HCT116 (cell line): ENCODE measurements at regions not wholly inside any gene's neighbourhood (a gene's known extent, or its start where the extent isn't known, plus 50 kb on each side); places are given as distances from the start of the nearest gene placed in this dataset.

ENCODE experiments used
- ATAC-seq: fragments of 200-7000 bp; cut with Tn5 transposase; 2 replicates; pipeline ENCODE4 v1.9.1; 2020; ENCODE audit warnings: mild to moderate bottlenecking, moderate library complexity
- BruUV-seq: library from RNA; stranded (reverse); fragments of 400-500 nt; replicated peaks from 2 replicates; lab custom pipeline; 2021; lab: Mats Ljungman, UMichigan
- CTCF ChIA-PET: fragments of 300-600 bp; sonication (Branson Sonifier 250); formaldehyde crosslinking; loops from one replicate; lab custom pipeline; 2021; ENCODE audit warnings: antibody characterized with exemption; lab: Charles Lee
- POLR2A ChIA-PET: fragments of 300-600, 350-600 bp; sonication (Branson Sonifier 250); formaldehyde crosslinking; loops from one replicate; lab custom pipeline; 2021; ENCODE audit warnings: antibody characterized with exemption; lab: Charles Lee
- RAD21 ChIA-PET, 2 experiments: fragments of 300-600 bp; sonication (Branson Sonifier 250); formaldehyde crosslinking; loops; one replicate each; lab custom pipeline; 2023; ENCODE audit warnings: low total read pairs in 2 of 2; ENCODE audit not compliant: uncharacterized antibody in 2 of 2, unreplicated experiment in 2 of 2, low non-redundant PET in 1 of 2; lab: Charles Lee
- DNase-seq: peaks from one replicate; pipeline ENCODE4 v3.0.0-alpha.2; 2010; ENCODE audit warnings: low read depth, low spot score
- H2AFZ ChIP-seq: fragments of 200-600 bp; shearing (Covaris generic), sonication (generic); 2 replicates; pipeline ENCODE4 v1.6.1; 2017; ENCODE audit warnings: low read depth, mixed run types, mixed read lengths, antibody characterized with exemption, low read length; ENCODE audit not compliant: poor library complexity, severe bottlenecking
- H3K27ac ChIP-seq: 2 replicates; pipeline ENCODE4 v1.5.1; 2012; ENCODE audit warnings: low read depth, low read length
- H3K27me3 ChIP-seq: fragments of 200-600 bp; sonication (generic); 2 replicates; pipeline ENCODE4 v1.6.1; 2016; ENCODE audit warnings: mixed run types, low read length, mixed read lengths; ENCODE audit not compliant: insufficient read depth
- H3K36me3 ChIP-seq, 2 experiments: fragments of 200-500 bp in 1 of 2; fragments of 200-600 bp in 1 of 2; sonication (Bioruptor generic) in 1 of 2; sonication (generic) in 1 of 2; 2 replicates each; pipeline versions ENCODE4 v1.5.1 to v1.6.1; 2014 to 2016; ENCODE audit warnings: low read length in 2 of 2, inconsistent platforms in 1 of 2, mixed read lengths in 1 of 2, mixed run types in 1 of 2; ENCODE audit not compliant: insufficient read depth in 2 of 2, control insufficient read depth in 1 of 2
- H3K4me1 ChIP-seq, 2 experiments: fragments of 200-600 bp in 1 of 2; sonication (generic) in 1 of 2; 2 replicates each; pipeline versions ENCODE4 v1.5.1 to v1.6.1; 2012 to 2017; ENCODE audit warnings: low read length in 2 of 2, inconsistent platforms in 1 of 2, mild to moderate bottlenecking in 1 of 2, mixed read lengths in 1 of 2, mixed run types in 1 of 2, moderate library complexity in 1 of 2; ENCODE audit not compliant: insufficient read depth in 2 of 2, control insufficient read depth in 1 of 2
- H3K4me2 ChIP-seq: fragments of 200-600 bp; sonication (generic); 2 replicates; pipeline ENCODE4 v1.6.1; 2017; ENCODE audit warnings: mixed run types, low read length, mixed read lengths
- H3K4me3 ChIP-seq, 2 experiments: fragments of 200-600 bp in 1 of 2; sonication (generic) in 1 of 2; replicated peaks in 1 of 2; 2 replicates each; pipeline ENCODE4 v1.5.1; 2011 to 2016; ENCODE audit warnings: low read length in 2 of 2, control low read depth in 1 of 2, low read depth in 1 of 2, mild to moderate bottlenecking in 1 of 2, mixed read lengths in 1 of 2, mixed run types in 1 of 2
- H3K79me2 ChIP-seq: fragments of 200-600 bp; sonication (generic); 2 replicates; pipeline ENCODE4 v1.6.1; 2017; ENCODE audit warnings: mild to moderate bottlenecking, mixed run types, low read length, moderate library complexity, mixed read lengths; ENCODE audit not compliant: insufficient read depth
- H3K9ac ChIP-seq: fragments of 200-600 bp; sonication (generic); 2 replicates; pipeline ENCODE4 v1.6.1; 2016; ENCODE audit warnings: low read length, mixed read lengths
- H3K9me2 ChIP-seq: fragments of 200-600 bp; sonication (generic), shearing (Covaris generic); 2 replicates; pipeline ENCODE4 v1.6.1; 2017; ENCODE audit warnings: mixed run types, mild to moderate bottlenecking, moderate library complexity; ENCODE audit not compliant: insufficient read depth
- H3K9me3 ChIP-seq, 2 experiments: fragments of 200-500 bp in 1 of 2; fragments of 200-600 bp in 1 of 2; sonication (Bioruptor generic) in 1 of 2; sonication (generic) in 1 of 2; 2 replicates each; pipeline ENCODE4 v1.6.1; 2014 to 2017; ENCODE audit warnings: low read length in 2 of 2, mixed read lengths in 2 of 2, inconsistent platforms in 1 of 2, low read depth in 1 of 2, mild to moderate bottlenecking in 1 of 2, mixed run types in 1 of 2, moderate library complexity in 1 of 2; ENCODE audit not compliant: control insufficient read depth in 1 of 2, insufficient read depth in 1 of 2
- H4K20me1 ChIP-seq: fragments of 200-600 bp; sonication (generic), shearing (Covaris generic); 2 replicates; pipeline ENCODE4 v1.6.1; 2017; ENCODE audit warnings: mixed run types, mild to moderate bottlenecking, moderate library complexity; ENCODE audit not compliant: insufficient read depth
- ATF3 ChIP-seq: IDR thresholded peaks from 2 replicates; pipeline ENCODE4 v1.6.1; 2012
- CBX3 ChIP-seq: IDR thresholded peaks from 2 replicates; pipeline ENCODE4 v1.6.1; 2012; ENCODE audit warnings: low read depth
- POLR2A ChIP-seq: IDR thresholded peaks from 2 replicates; pipeline ENCODE4 v1.7.0; 2011; ENCODE audit warnings: borderline replicate concordance; ENCODE audit not compliant: insufficient read depth, insufficient read length; ENCODE audit errors: extremely low read depth
- RAD21 ChIP-seq: IDR thresholded peaks from 2 replicates; pipeline ENCODE4 v1.6.1; 2012; ENCODE audit warnings: low read depth, mild to moderate bottlenecking
- REST ChIP-seq: IDR thresholded peaks from 2 replicates; pipeline ENCODE4 v1.6.1; 2012; ENCODE audit warnings: low read depth
- SP1 ChIP-seq: IDR thresholded peaks from 2 replicates; pipeline ENCODE4 v1.6.1; 2012; ENCODE audit warnings: low read depth
- YY1 ChIP-seq: IDR thresholded peaks from 2 replicates; pipeline ENCODE4 v1.6.1; 2011; ENCODE audit warnings: low read length, low read depth, moderate library complexity, mild to moderate bottlenecking; ENCODE audit not compliant: insufficient replicate concordance; ENCODE audit errors: extremely low read depth
- intact Hi-C: fragments of 100-400 bp; cut with micrococcal nuclease; formaldehyde crosslinking; loops from 2 replicates; pipeline ENCODE4 v1.10.0; 2022
- TF ChIP-seq, protein P1 (sequence below), 3 experiments: fragments of 200-600 bp in 1 of 3; sonication (generic) in 1 of 3; IDR thresholded peaks in 2 of 3; conservative IDR thresholded peaks in 1 of 3; 2 replicates each; pipeline ENCODE4 v1.5.1; 2012 to 2017; ENCODE audit warnings: low read depth in 2 of 3, low read length in 2 of 3, antibody characterized with exemption in 1 of 3, borderline replicate concordance in 1 of 3, control low read depth in 1 of 3, mild to moderate bottlenecking in 1 of 3, mixed read lengths in 1 of 3, mixed run types in 1 of 3, moderate library complexity in 1 of 3; ENCODE audit not compliant: insufficient read depth in 1 of 3

- TF ChIP-seq YY1 (no peak), SP1 (no peak), POLR2A (no peak), ATF3 (no peak)
Observed at GRCh38 chr2:173468266-173468793, 113.7 kb downstream of the CDCA7 start (continued).

GRCh38 chr2:173472112-173472511 is 117.4 kb downstream of the CDCA7 start:
- peak; percentile 63 for ATAC-seq
- Histone ChIP-seq H3K27ac (no peak overlapping the region), H4K20me1 (no peaks in the 10 kb centered on the region), H3K79me2 (no peaks in the 10 kb centered on the region), H3K4me3 (no peak overlapping the region), H3K36me3 (no peaks in the 10 kb centered on the region), H3K4me2 (no peak overlapping the region), H3K9me2 (no peaks in the 10 kb centered on the region), H3K9ac (no peak overlapping the region), H3K9me3 (no peaks in the 10 kb centered on the region), H3K4me1 (no peaks in the 10 kb centered on the region), H2AFZ (no peak overlapping the region), H3K27me3 (no peaks in the 10 kb centered on the region)
- no peak for DNase-seq
- RAD21 ChIA-PET, result no interaction called here
- no TSS peak for BruUV-seq
- POLR2A ChIA-PET, result no interaction called here
- no peak for TF ChIP-seq ATF3
- no peak for TF ChIP-seq CBX3
- TF ChIP-seq POLR2A, result no peak
- peak; percentile 26; the same call in 1 of the 2 replicates for TF ChIP-seq RAD21
- TF ChIP-seq, protein P1, sequence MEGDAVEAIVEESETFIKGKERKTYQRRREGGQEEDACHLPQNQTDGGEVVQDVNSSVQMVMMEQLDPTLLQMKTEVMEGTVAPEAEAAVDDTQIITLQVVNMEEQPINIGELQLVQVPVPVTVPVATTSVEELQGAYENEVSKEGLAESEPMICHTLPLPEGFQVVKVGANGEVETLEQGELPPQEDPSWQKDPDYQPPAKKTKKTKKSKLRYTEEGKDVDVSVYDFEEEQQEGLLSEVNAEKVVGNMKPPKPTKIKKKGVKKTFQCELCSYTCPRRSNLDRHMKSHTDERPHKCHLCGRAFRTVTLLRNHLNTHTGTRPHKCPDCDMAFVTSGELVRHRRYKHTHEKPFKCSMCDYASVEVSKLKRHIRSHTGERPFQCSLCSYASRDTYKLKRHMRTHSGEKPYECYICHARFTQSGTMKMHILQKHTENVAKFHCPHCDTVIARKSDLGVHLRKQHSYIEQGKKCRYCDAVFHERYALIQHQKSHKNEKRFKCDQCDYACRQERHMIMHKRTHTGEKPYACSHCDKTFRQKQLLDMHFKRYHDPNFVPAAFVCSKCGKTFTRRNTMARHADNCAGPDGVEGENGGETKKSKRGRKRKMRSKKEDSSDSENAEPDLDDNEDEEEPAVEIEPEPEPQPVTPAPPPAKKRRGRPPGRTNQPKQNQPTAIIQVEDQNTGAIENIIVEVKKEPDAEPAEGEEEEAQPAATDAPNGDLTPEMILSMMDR (IDR thresholded peaks at IDR 0.05 in 2 of 3, conservative IDR thresholded peaks at IDR 0.05 in 1 of 3; ENCODE audit: borderline replicate concordance in 1 of 3, insufficient read depth in 1 of 3, low read depth in 2 of 3, low read length in 2 of 3), result peak; percentile 13 to 21 (median 19); a peak in 2 of 6 replicates
- no peak for TF ChIP-seq REST
- intact Hi-C loops, result no loop called here
- CTCF ChIA-PET, result interaction anchor here (0.6 to 1.1 kb wide), 4 partner anchors 11 to 96 kb away, joined by 3 to 5 read pairs (median 3); no protein-coding TSS in a partner anchor
